ENCODE measurements at regions not wholly inside any gene's neighbourhood (a gene's known extent, or its start where the extent isn't known, plus 50 kb on each side); places are given as distances from the start of the nearest gene placed in this dataset.

GRCh38 chr9:27864644-27865438, 291.6 kb upstream of the C9orf72 start:
- DNase-seq (ENCODE audit: low read depth), result peak; percentile 92
- H3K4me3 ChIP-seq (ENCODE audit: low read depth, low read length), result no peak overlapping the region
- no peaks in the 10 kb centered on the region for H3K36me3 ChIP-seq (ENCODE audit: control insufficient read depth, insufficient read depth, low read length)
- no peaks in the 10 kb centered on the region for H3K27me3 ChIP-seq (ENCODE audit: control insufficient read depth, insufficient read depth, low read length)
- TF ChIP-seq CTCF (IDR thresholded peaks at IDR 0.05; ENCODE audit: insufficient read depth, low read length, poor library complexity, severe bottlenecking), result no peak

DNA sequence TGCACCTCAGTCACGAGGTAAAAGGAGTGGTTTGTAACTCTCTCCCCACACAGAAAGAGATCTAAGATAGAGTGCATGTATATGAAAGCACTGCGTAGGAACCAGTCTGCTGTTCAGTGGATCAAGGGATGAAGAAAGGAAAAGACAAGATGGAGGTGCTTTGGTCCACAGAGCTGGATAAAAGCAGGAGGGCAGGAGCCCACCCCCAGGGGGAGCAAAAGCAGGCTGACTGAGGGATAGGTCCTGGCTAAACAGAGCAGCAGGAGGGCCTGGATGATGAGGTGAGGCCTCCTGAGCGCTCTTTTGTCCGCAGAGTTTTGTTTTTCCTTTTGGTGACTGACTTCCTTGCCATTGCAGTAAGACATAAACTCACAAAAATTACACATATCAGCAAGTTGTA, 293.5 kb upstream of the C9orf72 start:
- no peak for DNase-seq (ENCODE audit: low read depth)
- no peaks in the 10 kb centered on the region for H3K27me3 ChIP-seq (ENCODE audit: control insufficient read depth, insufficient read depth, low read length)
- no peaks in the 10 kb centered on the region for H3K36me3 ChIP-seq (ENCODE audit: control insufficient read depth, insufficient read depth, low read length)
- H3K4me3 ChIP-seq (ENCODE audit: low read depth, low read length), result no peak overlapping the region
- TF ChIP-seq CTCF (IDR thresholded peaks at IDR 0.05; ENCODE audit: insufficient read depth, low read length, poor library complexity, severe bottlenecking), result no peak

DNA sequence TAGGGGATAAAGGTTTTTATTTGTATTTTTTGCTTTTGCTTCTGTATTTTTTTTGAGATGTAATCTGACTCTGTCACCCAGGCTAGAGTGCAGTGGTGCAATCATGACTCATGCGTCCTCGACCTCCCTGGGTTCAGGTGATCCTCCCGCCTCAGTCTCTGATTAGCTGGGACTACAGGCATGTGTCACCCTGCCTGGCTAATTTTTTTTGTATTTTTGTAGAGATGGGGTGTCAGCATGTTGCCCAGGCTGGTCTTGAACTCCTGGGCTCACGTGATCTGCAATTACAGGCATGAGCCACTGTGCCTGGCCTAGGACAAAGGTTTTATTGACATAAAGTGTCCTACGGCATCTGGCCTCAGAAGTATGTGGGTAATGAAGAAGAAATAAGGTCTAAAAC, 297.1 kb upstream of the C9orf72 start:
- Histone ChIP-seq H3K4me3 (ENCODE audit: low read depth, low read length) (no peak overlapping the region), H3K36me3 (ENCODE audit: control insufficient read depth, insufficient read depth, low read length) (no peaks in the 10 kb centered on the region), H3K27me3 (ENCODE audit: control insufficient read depth, insufficient read depth, low read length) (no peaks in the 10 kb centered on the region)
- peak; percentile 28 for DNase-seq (ENCODE audit: low read depth)
- no peak for TF ChIP-seq CTCF (IDR thresholded peaks at IDR 0.05; ENCODE audit: insufficient read depth, low read length, poor library complexity, severe bottlenecking)

GRCh38 chr9:27880156-27880555, 306.9 kb upstream of the C9orf72 start:
- no peak for TF ChIP-seq CTCF (IDR thresholded peaks at IDR 0.05; ENCODE audit: insufficient read depth, low read length, poor library complexity, severe bottlenecking)
- Histone ChIP-seq H3K27me3 (ENCODE audit: control insufficient read depth, insufficient read depth, low read length) (no peaks in the 10 kb centered on the region), H3K4me3 (ENCODE audit: low read depth, low read length) (no peak overlapping the region), H3K36me3 (ENCODE audit: control insufficient read depth, insufficient read depth, low read length) (no peaks in the 10 kb centered on the region)
- DNase-seq (ENCODE audit: low read depth), result no peak

DNA sequence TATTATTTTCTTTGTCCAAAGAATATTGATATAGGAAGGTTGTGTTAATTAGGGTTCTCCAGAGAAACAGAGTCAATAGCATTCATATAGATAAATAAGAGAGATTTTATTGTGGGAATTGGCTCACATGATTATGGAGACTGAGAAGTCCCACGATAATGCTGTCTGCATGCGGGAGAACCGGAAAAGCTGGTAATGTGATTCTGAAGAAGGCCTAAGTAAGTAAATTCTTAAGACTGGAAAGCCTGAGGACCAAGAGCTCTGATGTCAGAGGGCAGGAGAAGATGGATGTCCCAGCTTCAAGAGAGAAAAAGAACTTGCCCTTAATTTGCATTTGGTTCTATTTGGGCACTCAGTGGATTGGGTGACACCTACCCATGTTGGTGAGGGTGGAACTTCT, 307.4 kb upstream of the C9orf72 start:
- Histone ChIP-seq H3K27me3 (ENCODE audit: control insufficient read depth, insufficient read depth, low read length) (no peaks in the 10 kb centered on the region), H3K4me3 (ENCODE audit: low read depth, low read length) (no peak overlapping the region), H3K36me3 (ENCODE audit: control insufficient read depth, insufficient read depth, low read length) (no peaks in the 10 kb centered on the region)
- no peak for TF ChIP-seq CTCF (IDR thresholded peaks at IDR 0.05; ENCODE audit: insufficient read depth, low read length, poor library complexity, severe bottlenecking)
- DNase-seq (ENCODE audit: low read depth), result no peak

Data from kidney epithelial cell (primary cell).